GM19043 (cell line): ENCODE measurements at regions not wholly inside any gene's neighbourhood (a gene's known extent, or its start where the extent isn't known, plus 50 kb on each side); places are given as distances from the start of the nearest gene placed in this dataset.

Experiments used
- ATAC-seq: cut with Tn5 transposase; IDR thresholded peaks from one replicate; pipeline ENCODE4 v1.9.1; 2021; ENCODE audit warnings: low read depth; ENCODE audit not compliant: unreplicated experiment

- no peak for ATAC-seq
These were observed 103.2 kb downstream of the KLF4 start for GRCh38 chr9:107386396-107386795.
